ENCODE measurements at regions not wholly inside any gene's neighbourhood (a gene's known extent, or its start where the extent isn't known, plus 50 kb on each side); places are given as distances from the start of the nearest gene placed in this dataset.

GRCh38 chr10:78358351-78358750 is 324.7 kb downstream of the RPS24 start:
- H3K4me1 ChIP-seq (ENCODE audit: insufficient read depth, poor library complexity, severe bottlenecking) = no peaks in the 10 kb centered on the region
- H3K9me3 ChIP-seq (ENCODE audit: severe bottlenecking) = no peaks in the 10 kb centered on the region
- ATAC-seq (ENCODE audit: low read depth) (no peak), DNase-seq (ENCODE audit: low spot score) (no peak)
- H3K36me3 ChIP-seq (ENCODE audit: low read depth) = no peaks in the 10 kb centered on the region
- peaks cover 6% of the 10 kb centered on the region for H3K27me3 ChIP-seq (ENCODE audit: insufficient read depth, poor library complexity, severe bottlenecking)
- H3K27ac ChIP-seq (ENCODE audit: poor library complexity, severe bottlenecking) = no peak overlapping the region
- TF ChIP-seq, protein P1, sequence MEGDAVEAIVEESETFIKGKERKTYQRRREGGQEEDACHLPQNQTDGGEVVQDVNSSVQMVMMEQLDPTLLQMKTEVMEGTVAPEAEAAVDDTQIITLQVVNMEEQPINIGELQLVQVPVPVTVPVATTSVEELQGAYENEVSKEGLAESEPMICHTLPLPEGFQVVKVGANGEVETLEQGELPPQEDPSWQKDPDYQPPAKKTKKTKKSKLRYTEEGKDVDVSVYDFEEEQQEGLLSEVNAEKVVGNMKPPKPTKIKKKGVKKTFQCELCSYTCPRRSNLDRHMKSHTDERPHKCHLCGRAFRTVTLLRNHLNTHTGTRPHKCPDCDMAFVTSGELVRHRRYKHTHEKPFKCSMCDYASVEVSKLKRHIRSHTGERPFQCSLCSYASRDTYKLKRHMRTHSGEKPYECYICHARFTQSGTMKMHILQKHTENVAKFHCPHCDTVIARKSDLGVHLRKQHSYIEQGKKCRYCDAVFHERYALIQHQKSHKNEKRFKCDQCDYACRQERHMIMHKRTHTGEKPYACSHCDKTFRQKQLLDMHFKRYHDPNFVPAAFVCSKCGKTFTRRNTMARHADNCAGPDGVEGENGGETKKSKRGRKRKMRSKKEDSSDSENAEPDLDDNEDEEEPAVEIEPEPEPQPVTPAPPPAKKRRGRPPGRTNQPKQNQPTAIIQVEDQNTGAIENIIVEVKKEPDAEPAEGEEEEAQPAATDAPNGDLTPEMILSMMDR (IDR thresholded peaks at IDR 0.05; ENCODE audit: poor library complexity, severe bottlenecking) = no peak
- no peak overlapping the region for H3K4me3 ChIP-seq (ENCODE audit: severe bottlenecking)

- TF ChIP-seq, protein P1 (IDR thresholded peaks at IDR 0.05; ENCODE audit: poor library complexity, severe bottlenecking) = no peak
- no peaks in the 10 kb centered on the region for H3K4me1 ChIP-seq (ENCODE audit: insufficient read depth, poor library complexity, severe bottlenecking)
- H3K36me3 ChIP-seq (ENCODE audit: low read depth) = no peaks in the 10 kb centered on the region
- DNase-seq (ENCODE audit: low spot score) (no peak), ATAC-seq (ENCODE audit: low read depth) (no peak)
- H3K27ac ChIP-seq (ENCODE audit: poor library complexity, severe bottlenecking) = no peak overlapping the region
- H3K27me3 ChIP-seq (ENCODE audit: insufficient read depth, poor library complexity, severe bottlenecking) = peaks cover 6% of the 10 kb centered on the region
- H3K9me3 ChIP-seq (ENCODE audit: severe bottlenecking) = no peaks in the 10 kb centered on the region
- H3K4me3 ChIP-seq (ENCODE audit: severe bottlenecking) = no peak overlapping the region
These were observed 325.3 kb downstream of the RPS24 start for GRCh38 chr10:78358982-78359381.

GRCh38 chr10:78359640-78360091 is 326.0 kb downstream of the RPS24 start:
- H3K4me3 ChIP-seq (ENCODE audit: severe bottlenecking) = no peak overlapping the region
- no peaks in the 10 kb centered on the region for H3K36me3 ChIP-seq (ENCODE audit: low read depth)
- no peak overlapping the region for H3K27ac ChIP-seq (ENCODE audit: poor library complexity, severe bottlenecking)
- peaks cover 6% of the 10 kb centered on the region for H3K27me3 ChIP-seq (ENCODE audit: insufficient read depth, poor library complexity, severe bottlenecking)
- no peaks in the 10 kb centered on the region for H3K4me1 ChIP-seq (ENCODE audit: insufficient read depth, poor library complexity, severe bottlenecking)
- ATAC-seq (ENCODE audit: low read depth) (no peak), DNase-seq (ENCODE audit: low spot score) (no peak)
- TF ChIP-seq, protein P1 (IDR thresholded peaks at IDR 0.05; ENCODE audit: poor library complexity, severe bottlenecking) = no peak
- H3K9me3 ChIP-seq (ENCODE audit: severe bottlenecking) = no peaks in the 10 kb centered on the region

GRCh38 chr10:78360284-78360683 is 326.6 kb downstream of the RPS24 start:
- no peaks in the 10 kb centered on the region for H3K4me1 ChIP-seq (ENCODE audit: insufficient read depth, poor library complexity, severe bottlenecking)
- no peak for DNase-seq (ENCODE audit: low spot score)
- H3K9me3 ChIP-seq (ENCODE audit: severe bottlenecking) = no peaks in the 10 kb centered on the region
- ATAC-seq (ENCODE audit: low read depth) = no peak
- peaks cover 6% of the 10 kb centered on the region for H3K27me3 ChIP-seq (ENCODE audit: insufficient read depth, poor library complexity, severe bottlenecking)
- no peak overlapping the region for H3K27ac ChIP-seq (ENCODE audit: poor library complexity, severe bottlenecking)
- H3K4me3 ChIP-seq (ENCODE audit: severe bottlenecking) = no peak overlapping the region
- TF ChIP-seq, protein P1 (IDR thresholded peaks at IDR 0.05; ENCODE audit: poor library complexity, severe bottlenecking) = no peak
- no peaks in the 10 kb centered on the region for H3K36me3 ChIP-seq (ENCODE audit: low read depth)

DNA sequence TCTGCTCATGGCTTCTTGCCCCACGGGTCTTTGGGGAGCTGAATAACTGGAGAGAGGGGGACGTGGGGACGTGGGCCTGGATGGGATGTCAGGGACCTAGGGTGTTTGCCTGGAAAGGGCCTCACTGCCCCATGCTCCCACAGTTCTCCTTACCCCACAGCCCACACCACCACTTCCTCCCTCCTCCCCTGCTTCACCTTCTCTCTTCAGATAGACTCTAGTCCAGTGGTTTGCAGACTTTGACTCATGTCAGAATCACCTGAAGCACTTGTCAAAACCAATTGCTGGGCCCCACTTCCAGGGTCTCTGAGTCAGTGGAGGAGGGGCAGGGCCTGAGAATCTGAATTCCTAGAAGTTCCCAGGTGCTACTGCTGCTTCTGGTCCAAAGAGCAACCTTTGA is 327.4 kb downstream of the RPS24 start:
- Histone ChIP-seq H3K9me3 (ENCODE audit: severe bottlenecking) (no peaks in the 10 kb centered on the region), H3K4me3 (ENCODE audit: severe bottlenecking) (no peak overlapping the region), H3K27me3 (ENCODE audit: insufficient read depth, poor library complexity, severe bottlenecking) (peaks cover 10% of the 10 kb centered on the region), H3K36me3 (ENCODE audit: low read depth) (no peaks in the 10 kb centered on the region), H3K27ac (ENCODE audit: poor library complexity, severe bottlenecking) (no peak overlapping the region), H3K4me1 (ENCODE audit: insufficient read depth, poor library complexity, severe bottlenecking) (no peaks in the 10 kb centered on the region)
- no peak for ATAC-seq (ENCODE audit: low read depth)
- DNase-seq (ENCODE audit: low spot score) = no peak
- TF ChIP-seq, protein P1 (IDR thresholded peaks at IDR 0.05; ENCODE audit: poor library complexity, severe bottlenecking) = no peak
